AG09319 (cell line): ENCODE measurements at regions not wholly inside any gene's neighbourhood (a gene's known extent, or its start where the extent isn't known, plus 50 kb on each side); places are given as distances from the start of the nearest gene placed in this dataset.

Source experiments
- DNase-seq: peaks from one replicate; pipeline ENCODE4 v3.0.0-alpha.2; 2010; ENCODE audit warnings: low read depth; ENCODE audit errors: extremely low read depth
- CTCF ChIP-seq: IDR thresholded peaks from 2 replicates; pipeline ENCODE4 v1.5.1; 2011; ENCODE audit warnings: low read depth, mild to moderate bottlenecking, inconsistent platforms, low read length, moderate library complexity

DNA sequence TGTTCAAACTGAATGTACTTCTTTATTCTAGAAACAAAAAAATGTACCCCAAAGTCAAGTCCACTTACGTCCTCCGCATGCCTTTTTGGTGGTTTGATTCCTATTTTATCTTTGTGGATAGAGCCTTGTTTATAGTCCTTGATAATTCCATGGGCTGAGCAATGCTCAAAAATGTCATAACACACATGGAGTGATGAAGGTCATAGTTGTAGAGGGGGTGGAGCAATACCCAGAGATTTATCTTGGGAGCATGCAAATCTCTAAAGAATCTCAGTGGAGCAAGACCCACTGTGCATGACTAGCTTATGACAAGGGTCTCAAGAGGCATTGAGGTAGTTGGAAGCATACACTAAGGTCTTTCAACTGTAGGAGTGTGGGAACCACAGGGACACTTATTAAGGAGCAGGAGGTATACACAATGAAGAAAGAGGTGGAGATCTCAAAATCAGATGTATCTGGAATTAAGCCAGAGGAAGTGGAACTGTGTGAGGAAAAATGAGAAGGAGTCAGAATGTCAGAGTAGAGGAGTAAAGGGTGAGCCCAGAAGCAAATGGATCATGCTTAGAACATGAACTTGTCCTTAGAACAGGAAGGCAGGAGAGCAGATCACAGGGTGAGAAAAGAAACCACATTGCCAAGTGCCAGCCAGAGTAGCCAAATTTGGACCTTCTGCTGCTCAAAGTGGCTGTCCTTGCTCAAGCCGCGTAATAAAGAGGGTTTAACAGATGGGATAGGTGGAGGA, 68.1 kb upstream of the STK39 start:
- no peak for DNase-seq
- no peak for TF ChIP-seq CTCF

DNA sequence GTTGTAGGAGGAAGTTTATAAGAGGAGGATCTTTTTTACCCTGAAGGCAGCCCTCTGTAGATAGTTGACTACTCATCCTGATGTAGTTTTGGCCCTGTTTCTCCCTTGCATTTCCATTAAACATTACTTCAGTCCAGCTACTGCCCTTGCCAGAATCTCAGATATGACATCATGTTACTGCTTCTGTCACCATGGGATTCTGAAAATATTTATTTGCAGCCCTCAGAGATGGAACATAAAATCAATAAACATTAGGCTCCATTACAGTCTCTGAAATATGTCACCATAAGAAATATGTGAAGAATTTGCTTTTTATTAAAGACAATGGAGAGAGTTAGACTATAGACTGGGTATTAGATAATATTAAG, 68.7 kb upstream of the STK39 start:
- DNase-seq = no peak
- no peak for TF ChIP-seq CTCF

DNA sequence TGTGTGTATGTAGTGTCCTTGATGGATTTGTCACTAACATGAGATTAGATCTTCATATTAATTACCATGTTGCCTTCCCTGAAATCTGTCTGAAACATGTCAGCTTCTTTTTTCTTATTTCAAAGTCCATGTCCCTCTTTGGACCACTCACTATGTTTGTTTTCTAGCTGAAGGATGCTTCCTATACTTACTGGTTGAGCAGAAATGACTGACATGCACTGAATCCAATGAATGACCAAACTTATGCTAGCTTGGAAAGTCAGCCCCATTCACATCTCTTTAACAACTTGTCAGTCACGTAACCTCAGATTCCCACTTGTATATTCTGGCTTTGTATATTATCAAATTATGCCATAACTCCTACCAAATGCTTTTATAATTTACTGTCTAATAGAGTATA, 69.9 kb upstream of the STK39 start:
- no peak for DNase-seq
- no peak for TF ChIP-seq CTCF

GRCh38 chr2:168320267-168320666, 72.9 kb upstream of the STK39 start:
- no peak for TF ChIP-seq CTCF
- DNase-seq = no peak

DNA sequence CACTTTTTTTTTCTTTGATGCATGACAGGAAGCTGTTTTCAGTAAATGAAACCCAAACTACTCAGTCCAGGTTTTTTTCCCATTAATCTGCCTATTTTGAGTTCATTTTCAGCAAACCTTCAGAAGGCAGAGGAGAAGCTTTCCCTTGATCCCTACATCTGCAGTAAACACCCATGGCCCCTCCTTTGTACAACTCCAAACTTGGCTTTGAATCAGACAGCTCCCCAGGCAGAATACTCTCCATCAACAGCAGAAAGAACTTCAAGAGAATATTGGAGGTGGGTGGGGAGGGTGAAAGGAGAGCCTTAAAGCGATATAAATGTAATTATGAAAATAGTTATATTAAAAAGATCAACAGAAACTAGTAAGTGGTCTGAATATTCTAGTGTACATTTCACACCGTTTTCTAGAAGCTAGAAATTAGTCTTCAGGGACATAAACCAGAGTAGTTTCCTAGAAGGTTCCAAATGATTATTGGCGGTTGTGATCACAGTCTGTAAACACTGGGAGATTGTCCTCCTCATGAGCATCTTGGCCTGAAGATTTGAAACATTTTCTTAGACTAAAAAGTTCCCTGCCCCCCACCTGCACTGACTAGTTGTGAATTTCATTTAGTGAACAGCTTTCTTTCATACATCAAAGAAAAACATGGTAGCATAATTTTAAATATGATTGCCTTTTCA, 75.1 kb upstream of the STK39 start:
- TF ChIP-seq CTCF = no peak
- DNase-seq = no peak

GRCh38 chr2:168323529-168324021, 76.2 kb upstream of the STK39 start:
- no peak for TF ChIP-seq CTCF
- no peak for DNase-seq

DNA sequence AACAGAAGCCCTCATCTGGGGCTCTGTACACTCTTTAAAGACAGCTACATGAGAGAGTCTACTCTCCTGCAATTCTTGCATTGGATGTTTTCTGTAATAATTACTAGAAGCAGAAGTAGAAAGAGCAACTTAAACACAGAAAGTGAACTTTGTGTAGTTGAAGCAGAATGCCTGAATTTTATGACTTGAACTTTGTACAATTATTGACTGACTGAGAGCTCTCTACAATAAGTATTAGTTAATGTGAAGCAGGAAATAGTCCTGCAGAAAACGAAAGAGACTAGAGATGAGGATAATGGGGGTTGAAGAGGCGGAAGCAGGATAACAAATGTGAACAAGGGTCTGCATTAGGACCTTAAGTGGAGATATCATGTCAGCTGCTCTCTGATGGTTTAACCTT, 79.2 kb upstream of the STK39 start:
- no peak for TF ChIP-seq CTCF
- DNase-seq = no peak
